ENCODE measurements at regions not wholly inside any gene's neighbourhood (a gene's known extent, or its start where the extent isn't known, plus 50 kb on each side); places are given as distances from the start of the nearest gene placed in this dataset.

DNA sequence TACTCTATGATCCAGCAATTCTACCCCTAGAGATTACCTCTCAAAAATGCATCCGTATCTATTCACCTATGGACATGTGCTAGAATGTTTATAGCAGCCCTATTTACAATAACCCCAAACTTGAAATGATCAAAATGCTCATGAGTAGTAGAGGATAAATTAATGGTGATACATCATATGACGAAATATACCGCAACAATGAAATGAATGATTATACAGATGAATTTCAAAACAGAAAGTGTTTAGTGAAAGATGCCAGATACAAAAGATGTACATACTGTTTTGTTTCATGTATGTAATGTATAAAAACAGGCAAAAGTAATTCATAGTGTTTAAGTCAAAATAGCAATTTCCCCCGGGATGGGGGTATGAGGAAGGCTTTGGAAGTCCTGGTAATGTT lies 91.0 kb upstream of the CD55 start (continued):
- TF ChIP-seq, protein P1, sequence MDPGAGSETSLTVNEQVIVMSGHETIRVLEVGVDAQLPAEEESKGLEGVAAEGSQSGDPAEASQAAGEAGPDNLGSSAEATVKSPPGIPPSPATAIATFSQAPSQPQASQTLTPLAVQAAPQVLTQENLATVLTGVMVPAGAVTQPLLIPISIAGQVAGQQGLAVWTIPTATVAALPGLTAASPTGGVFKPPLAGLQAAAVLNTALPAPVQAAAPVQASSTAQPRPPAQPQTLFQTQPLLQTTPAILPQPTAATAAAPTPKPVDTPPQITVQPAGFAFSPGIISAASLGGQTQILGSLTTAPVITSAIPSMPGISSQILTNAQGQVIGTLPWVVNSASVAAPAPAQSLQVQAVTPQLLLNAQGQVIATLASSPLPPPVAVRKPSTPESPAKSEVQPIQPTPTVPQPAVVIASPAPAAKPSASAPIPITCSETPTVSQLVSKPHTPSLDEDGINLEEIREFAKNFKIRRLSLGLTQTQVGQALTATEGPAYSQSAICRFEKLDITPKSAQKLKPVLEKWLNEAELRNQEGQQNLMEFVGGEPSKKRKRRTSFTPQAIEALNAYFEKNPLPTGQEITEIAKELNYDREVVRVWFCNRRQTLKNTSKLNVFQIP (CRISPR knock-in tag; IDR thresholded peaks at IDR 0.05; ENCODE audit: borderline replicate concordance, low read depth): no peak
- TF ChIP-seq ISL1 (CRISPR knock-in tag; IDR thresholded peaks at IDR 0.05) (no peak), ZFP30 (CRISPR knock-in tag; IDR thresholded peaks at IDR 0.05) (no peak)
- TF ChIP-seq, protein P2, sequence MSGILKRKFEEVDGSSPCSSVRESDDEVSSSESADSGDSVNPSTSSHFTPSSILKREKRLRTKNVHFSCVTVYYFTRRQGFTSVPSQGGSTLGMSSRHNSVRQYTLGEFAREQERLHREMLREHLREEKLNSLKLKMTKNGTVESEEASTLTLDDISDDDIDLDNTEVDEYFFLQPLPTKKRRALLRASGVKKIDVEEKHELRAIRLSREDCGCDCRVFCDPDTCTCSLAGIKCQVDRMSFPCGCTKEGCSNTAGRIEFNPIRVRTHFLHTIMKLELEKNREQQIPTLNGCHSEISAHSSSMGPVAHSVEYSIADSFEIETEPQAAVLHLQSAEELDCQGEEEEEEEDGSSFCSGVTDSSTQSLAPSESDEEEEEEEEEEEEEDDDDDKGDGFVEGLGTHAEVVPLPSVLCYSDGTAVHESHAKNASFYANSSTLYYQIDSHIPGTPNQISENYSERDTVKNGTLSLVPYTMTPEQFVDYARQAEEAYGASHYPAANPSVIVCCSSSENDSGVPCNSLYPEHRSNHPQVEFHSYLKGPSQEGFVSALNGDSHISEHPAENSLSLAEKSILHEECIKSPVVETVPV (CRISPR knock-in tag; IDR thresholded peaks at IDR 0.05): no peak

DNA sequence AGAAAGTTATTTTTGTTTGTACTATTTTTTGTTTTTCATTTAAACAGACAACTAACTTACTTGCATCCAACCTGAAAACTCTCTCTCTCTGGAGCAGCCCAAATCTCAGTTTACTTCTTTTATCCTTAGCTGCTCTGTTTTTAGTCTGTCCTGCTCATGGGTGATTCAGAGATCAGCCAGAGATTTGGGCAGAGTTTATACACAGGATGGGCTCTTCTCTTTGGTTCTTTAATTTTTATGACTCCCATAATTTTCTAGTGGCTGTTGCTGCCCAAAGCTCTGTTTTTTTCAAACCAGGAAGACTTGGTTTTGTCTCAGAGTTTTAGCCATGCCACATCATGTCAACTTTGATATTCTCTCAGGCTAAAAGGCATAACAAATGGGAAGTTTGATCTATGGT lies 86.8 kb upstream of the CD55 start:
- no peak for ATAC-seq
- no peak for TF ChIP-seq ZC3H10 (CRISPR knock-in tag; IDR thresholded peaks at IDR 0.05)
- no peak for TF ChIP-seq ZFP3 (CRISPR knock-in tag; IDR thresholded peaks at IDR 0.05)
- TF ChIP-seq TSHZ2 (CRISPR knock-in tag; IDR thresholded peaks at IDR 0.05): no peak
- TF ChIP-seq, protein P2 (CRISPR knock-in tag; IDR thresholded peaks at IDR 0.05): no peak
- TF ChIP-seq PPARA (CRISPR knock-in tag; IDR thresholded peaks at IDR 0.05; ENCODE audit: borderline replicate concordance): no peak
- TF ChIP-seq RARB (CRISPR knock-in tag; IDR thresholded peaks at IDR 0.05): no peak
- no peak for TF ChIP-seq TCF4 (CRISPR knock-in tag; IDR thresholded peaks at IDR 0.05; ENCODE audit: borderline replicate concordance)
- TF ChIP-seq ZFP30 (CRISPR knock-in tag; IDR thresholded peaks at IDR 0.05): no peak
- no peak for TF ChIP-seq ZNF565 (CRISPR knock-in tag; conservative IDR thresholded peaks at IDR 0.05; ENCODE audit: low read depth)
- no peak for TF ChIP-seq BACH2 (CRISPR knock-in tag; IDR thresholded peaks at IDR 0.05; ENCODE audit: borderline replicate concordance)
- TF ChIP-seq TOX (CRISPR knock-in tag; IDR thresholded peaks at IDR 0.05; ENCODE audit: borderline replicate concordance): no peak
- TF ChIP-seq PATZ1 (CRISPR knock-in tag; IDR thresholded peaks at IDR 0.05; ENCODE audit: borderline replicate concordance): no peak
- no peak for TF ChIP-seq OSR1 (CRISPR knock-in tag; IDR thresholded peaks at IDR 0.05)

DNA sequence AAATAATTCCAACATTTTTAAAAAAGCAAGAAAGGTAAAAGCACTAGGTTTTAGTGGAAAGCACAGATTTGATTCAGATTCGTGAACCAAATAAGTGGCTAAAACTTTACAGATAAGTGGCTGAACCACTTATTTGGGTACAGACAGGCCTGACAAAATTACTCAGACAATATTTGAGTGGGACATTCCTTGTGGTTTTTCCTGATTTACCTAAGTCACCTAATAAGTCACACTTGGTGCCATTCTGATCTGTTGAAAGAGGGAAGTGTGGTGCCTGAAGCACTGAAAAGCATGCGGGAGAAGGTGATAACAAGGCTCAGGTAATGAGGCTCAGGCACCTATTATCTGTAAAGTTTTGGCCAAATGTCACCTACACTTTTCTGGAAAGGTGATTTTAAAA lies 81.6 kb upstream of the CD55 start:
- no peak for ATAC-seq

More for the DNA sequence above, 81.6 kb upstream of the CD55 start:
- TF ChIP-seq GLIS3 (CRISPR knock-in tag; IDR thresholded peaks at IDR 0.05): no peak
- TF ChIP-seq, protein P2 (CRISPR knock-in tag; IDR thresholded peaks at IDR 0.05): no peak
- TF ChIP-seq ISL1 (CRISPR knock-in tag; IDR thresholded peaks at IDR 0.05): no peak
- no peak for TF ChIP-seq ESRRG (CRISPR knock-in tag; IDR thresholded peaks at IDR 0.05)
- TF ChIP-seq PPARA (CRISPR knock-in tag; IDR thresholded peaks at IDR 0.05; ENCODE audit: borderline replicate concordance): no peak
- no peak for TF ChIP-seq RARB (CRISPR knock-in tag; IDR thresholded peaks at IDR 0.05)
- TF ChIP-seq SNAI2 (CRISPR knock-in tag; IDR thresholded peaks at IDR 0.05): no peak
- no peak for TF ChIP-seq ZFP30 (CRISPR knock-in tag; IDR thresholded peaks at IDR 0.05)
- TF ChIP-seq BACH2 (CRISPR knock-in tag; IDR thresholded peaks at IDR 0.05; ENCODE audit: borderline replicate concordance): no peak
- TF ChIP-seq TOX (CRISPR knock-in tag; IDR thresholded peaks at IDR 0.05; ENCODE audit: borderline replicate concordance): no peak
- TF ChIP-seq ZNF70 (CRISPR knock-in tag; IDR thresholded peaks at IDR 0.05): no peak
- no peak for TF ChIP-seq TSHZ2 (CRISPR knock-in tag; IDR thresholded peaks at IDR 0.05)
- TF ChIP-seq PATZ1 (CRISPR knock-in tag; IDR thresholded peaks at IDR 0.05; ENCODE audit: borderline replicate concordance): no peak
- TF ChIP-seq ARNTL (CRISPR knock-in tag; IDR thresholded peaks at IDR 0.05; ENCODE audit: borderline replicate concordance, low read depth): no peak
- TF ChIP-seq ZFP3 (CRISPR knock-in tag; IDR thresholded peaks at IDR 0.05): no peak
- TF ChIP-seq ZNF565 (CRISPR knock-in tag; conservative IDR thresholded peaks at IDR 0.05; ENCODE audit: low read depth): no peak
- no peak for TF ChIP-seq ZC3H10 (CRISPR knock-in tag; IDR thresholded peaks at IDR 0.05)

Measured in SK-N-SH treated with all-trans-retinoic acid at 6 μM for 48 hours (cell line).